GM06990 (cell line): ENCODE measurements at regions not wholly inside any gene's neighbourhood (a gene's known extent, or its start where the extent isn't known, plus 50 kb on each side); places are given as distances from the start of the nearest gene placed in this dataset.
A peak's percentile ranks its signal among the peaks of the same experiment; 100 is the strongest.

Experiments
- DNase-seq: peaks from one replicate; pipeline ENCODE4 v3.0.0-alpha.2; 2011; ENCODE audit not compliant: insufficient read length; ENCODE audit errors: extremely low read depth
- H3K27me3 ChIP-seq: replicated peaks from 2 replicates; pipeline ENCODE4 v1.6.0; 2011; ENCODE audit warnings: low read length; ENCODE audit not compliant: control insufficient read depth, insufficient read depth
- H3K36me3 ChIP-seq: 2 replicates; pipeline ENCODE4 v1.5.1; 2011; ENCODE audit warnings: low read length; ENCODE audit not compliant: control insufficient read depth, insufficient read depth
- H3K4me3 ChIP-seq: replicated peaks from 2 replicates; pipeline ENCODE4 v1.5.1; 2011; ENCODE audit warnings: low read depth, mild to moderate bottlenecking, control low read depth, low read length
- CTCF ChIP-seq: IDR thresholded peaks from 2 replicates; pipeline ENCODE4 v1.5.1; 2011; ENCODE audit warnings: low read length, control low read depth, mild to moderate bottlenecking, inconsistent platforms; ENCODE audit not compliant: insufficient read depth, poor library complexity, severe bottlenecking

- Histone ChIP-seq H3K27me3 (no peaks in the 10 kb centered on the region), H3K4me3 (no peak overlapping the region), H3K36me3 (no peaks in the 10 kb centered on the region)
- DNase-seq = no peak
- TF ChIP-seq CTCF = no peak
Observed at GRCh38 chrX:39227371-39227770, 426.1 kb downstream of the MID1IP1 start.

GRCh38 chrX:39238006-39238405 lies 436.7 kb downstream of the MID1IP1 start:
- Histone ChIP-seq H3K4me3 (no peak overlapping the region), H3K27me3 (no peaks in the 10 kb centered on the region), H3K36me3 (no peaks in the 10 kb centered on the region)
- TF ChIP-seq CTCF = no peak
- DNase-seq = no peak

- Histone ChIP-seq H3K36me3 (no peaks in the 10 kb centered on the region), H3K4me3 (no peak overlapping the region), H3K27me3 (no peaks in the 10 kb centered on the region)
- no peak for DNase-seq
- TF ChIP-seq CTCF = peak; percentile 67
Observed at GRCh38 chrX:39242187-39242586, 440.9 kb downstream of the MID1IP1 start.

- no peaks in the 10 kb centered on the region for H3K36me3 ChIP-seq
- DNase-seq = no peak
- no peak for TF ChIP-seq CTCF
- no peak overlapping the region for H3K4me3 ChIP-seq
- H3K27me3 ChIP-seq = no peaks in the 10 kb centered on the region
Observed at GRCh38 chrX:39244147-39244546, 442.9 kb downstream of the MID1IP1 start.

GRCh38 chrX:39245024-39245423 lies 443.8 kb downstream of the MID1IP1 start:
- Histone ChIP-seq H3K27me3 (no peaks in the 10 kb centered on the region), H3K4me3 (no peak overlapping the region), H3K36me3 (no peaks in the 10 kb centered on the region)
- no peak for DNase-seq
- TF ChIP-seq CTCF = no peak

- Histone ChIP-seq H3K27me3 (no peaks in the 10 kb centered on the region), H3K4me3 (no peak overlapping the region), H3K36me3 (no peaks in the 10 kb centered on the region)
- no peak for TF ChIP-seq CTCF
- no peak for DNase-seq
Observed at GRCh38 chrX:39247536-39247935, 446.3 kb downstream of the MID1IP1 start.
